Stimulated activated CD8-positive, alpha-beta memory T cell treated with anti-CD3 and anti-CD28 coated beads, Interleukin-2, amount 100 ng/mL, for 1 hour (primary cell): ENCODE measurements at regions not wholly inside any gene's neighbourhood (a gene's known extent, or its start where the extent isn't known, plus 50 kb on each side); places are given as distances from the start of the nearest gene placed in this dataset.

Source experiments
- DNase-seq, 2 donors: peaks; one replicate each; pipeline ENCODE4 v3.0.0-alpha.2; 2020; ENCODE audit warnings: low read depth in 2 of 2

GRCh38 chr10:101297901-101298486, 56.0 kb upstream of the BTRC start:
- DNase-seq, result peak; percentile 45 to 58

- DNase-seq, result no peak
These were observed 54.8 kb upstream of the BTRC start for GRCh38 chr10:101299211-101299610.

GRCh38 chr10:101301111-101301731, 52.7 kb upstream of the BTRC start:
- DNase-seq, result no peak

GRCh38 chr10:101303087-101303703, 50.8 kb upstream of the BTRC start:
- DNase-seq, result no peak
